C4-2B (cell line): ENCODE measurements at regions not wholly inside any gene's neighbourhood (a gene's known extent, or its start where the extent isn't known, plus 50 kb on each side); places are given as distances from the start of the nearest gene placed in this dataset.

Experiments
- ZFX ChIP-seq: fragments of 450-650 bp; IDR thresholded peaks from 2 replicates; pipeline ENCODE4 v1.6.1; 2017
- TF ChIP-seq, protein P1 (sequence below): fragments of 450-650 bp; conservative IDR thresholded peaks from 2 replicates; pipeline ENCODE4 v1.5.1; 2017; ENCODE audit warnings: mild to moderate bottlenecking

DNA sequence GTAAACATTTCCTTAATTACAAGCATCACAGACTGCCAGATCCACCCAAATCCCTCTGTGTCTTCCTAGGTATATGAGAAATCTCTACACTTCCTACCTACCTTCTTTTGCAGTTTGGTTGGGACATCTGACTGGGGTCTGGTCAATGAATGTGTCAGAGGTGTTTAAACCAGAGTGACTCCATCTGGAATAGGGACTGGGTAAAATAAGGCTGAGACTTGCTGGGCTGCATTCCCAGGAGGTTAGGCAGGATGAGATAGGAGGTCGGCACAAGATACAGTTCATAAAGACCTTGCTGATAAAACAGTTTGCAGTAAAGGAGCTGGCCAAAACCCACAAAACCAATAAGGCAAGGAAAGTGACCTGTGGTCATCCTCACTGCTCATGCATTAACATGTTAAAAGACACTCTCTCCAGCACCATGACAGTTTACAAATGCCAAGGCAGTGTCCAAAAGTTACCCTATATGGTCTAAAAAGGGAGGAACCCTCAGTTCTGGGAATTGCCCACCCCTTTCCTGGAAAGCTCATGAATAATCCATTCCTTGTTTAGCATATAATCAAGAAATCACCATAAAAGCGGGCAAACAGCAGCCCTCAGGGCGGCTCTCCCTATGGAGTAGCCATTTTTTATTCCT lies 87.4 kb upstream of the BACE2 start:
- no peak for TF ChIP-seq ZFX
- TF ChIP-seq, protein P1, sequence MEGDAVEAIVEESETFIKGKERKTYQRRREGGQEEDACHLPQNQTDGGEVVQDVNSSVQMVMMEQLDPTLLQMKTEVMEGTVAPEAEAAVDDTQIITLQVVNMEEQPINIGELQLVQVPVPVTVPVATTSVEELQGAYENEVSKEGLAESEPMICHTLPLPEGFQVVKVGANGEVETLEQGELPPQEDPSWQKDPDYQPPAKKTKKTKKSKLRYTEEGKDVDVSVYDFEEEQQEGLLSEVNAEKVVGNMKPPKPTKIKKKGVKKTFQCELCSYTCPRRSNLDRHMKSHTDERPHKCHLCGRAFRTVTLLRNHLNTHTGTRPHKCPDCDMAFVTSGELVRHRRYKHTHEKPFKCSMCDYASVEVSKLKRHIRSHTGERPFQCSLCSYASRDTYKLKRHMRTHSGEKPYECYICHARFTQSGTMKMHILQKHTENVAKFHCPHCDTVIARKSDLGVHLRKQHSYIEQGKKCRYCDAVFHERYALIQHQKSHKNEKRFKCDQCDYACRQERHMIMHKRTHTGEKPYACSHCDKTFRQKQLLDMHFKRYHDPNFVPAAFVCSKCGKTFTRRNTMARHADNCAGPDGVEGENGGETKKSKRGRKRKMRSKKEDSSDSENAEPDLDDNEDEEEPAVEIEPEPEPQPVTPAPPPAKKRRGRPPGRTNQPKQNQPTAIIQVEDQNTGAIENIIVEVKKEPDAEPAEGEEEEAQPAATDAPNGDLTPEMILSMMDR, result no peak
